ENCODE measurements at regions not wholly inside any gene's neighbourhood (a gene's known extent, or its start where the extent isn't known, plus 50 kb on each side); places are given as distances from the start of the nearest gene placed in this dataset.

DNA sequence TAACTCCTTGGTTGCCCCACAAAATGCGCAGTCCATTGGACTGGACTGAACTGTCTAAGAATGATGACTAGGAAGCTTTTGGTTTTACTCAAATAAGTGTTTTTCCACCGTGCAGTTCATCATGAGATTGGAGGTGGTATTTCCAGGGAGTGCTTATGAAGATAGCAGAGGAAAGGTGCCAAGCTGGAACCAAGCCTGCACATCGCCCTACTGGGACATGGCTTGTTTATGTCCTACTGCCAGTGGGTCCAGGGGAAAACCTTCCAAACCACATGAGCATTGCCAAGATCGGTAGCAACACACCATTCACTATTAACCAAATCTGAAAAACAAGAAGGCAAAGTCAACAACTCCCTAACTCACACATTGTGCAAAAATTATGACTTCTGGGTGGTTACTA, 54.7 kb upstream of the DSCAM start:
- DNase-seq = no peak

DNA sequence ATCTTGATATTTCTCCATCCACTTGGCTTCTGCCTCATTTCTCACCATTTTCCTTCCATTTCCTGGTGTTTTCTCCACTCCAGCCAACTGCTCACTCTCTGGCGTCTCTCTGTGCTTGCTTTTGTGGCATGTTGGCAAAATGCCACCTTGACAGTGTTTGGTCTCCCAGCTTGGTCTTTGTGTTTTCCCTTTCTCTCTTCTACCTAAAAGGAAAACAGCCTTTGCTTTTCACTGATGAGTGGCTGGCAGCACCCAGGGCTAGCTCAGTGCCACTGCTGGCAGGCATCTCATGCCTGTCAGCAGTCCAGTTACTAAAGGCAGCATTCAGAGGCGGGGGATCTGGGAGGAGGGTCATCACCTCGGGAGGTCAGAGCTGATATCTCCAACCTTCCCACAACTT, 55.3 kb upstream of the DSCAM start:
- DNase-seq = no peak

DNA sequence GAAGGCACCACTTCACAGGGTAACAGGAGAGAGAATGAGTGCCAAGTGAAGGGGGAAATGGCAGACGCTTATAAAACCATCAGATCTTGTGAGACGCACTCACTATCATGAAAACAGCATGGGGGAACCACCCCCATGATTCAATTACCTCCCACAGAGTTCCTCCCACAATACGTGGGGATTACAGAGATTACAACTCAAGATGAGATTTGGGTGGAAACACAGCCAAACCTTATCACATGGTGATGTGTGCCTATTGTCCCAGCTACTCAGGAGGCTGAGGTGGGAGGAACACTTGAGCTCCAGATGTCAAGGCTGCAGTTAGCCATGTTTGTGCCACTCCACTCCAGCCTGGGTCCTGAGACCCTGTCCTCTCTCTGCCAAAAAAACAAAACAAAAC, 56.0 kb upstream of the DSCAM start:
- no peak for DNase-seq

DNA sequence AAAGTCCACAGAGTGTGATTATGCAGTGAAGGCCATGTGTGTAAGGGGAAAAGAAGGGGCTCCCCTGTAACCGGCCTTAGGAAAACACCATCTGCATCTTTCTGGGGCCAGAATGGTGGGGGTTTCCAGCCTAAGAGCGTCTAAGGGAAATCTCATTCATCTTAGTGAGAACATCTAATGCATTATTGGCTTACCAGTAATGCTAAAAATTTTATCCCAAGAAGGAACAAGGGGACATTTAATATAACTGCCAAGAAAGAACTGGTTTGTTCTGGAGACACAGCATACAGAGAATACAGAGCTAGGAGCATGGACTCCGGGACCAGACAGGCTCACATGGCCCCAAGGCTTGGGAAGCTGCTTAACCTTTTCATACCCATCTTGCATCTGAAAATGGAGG, 58.3 kb upstream of the DSCAM start:
- DNase-seq = no peak

DNA sequence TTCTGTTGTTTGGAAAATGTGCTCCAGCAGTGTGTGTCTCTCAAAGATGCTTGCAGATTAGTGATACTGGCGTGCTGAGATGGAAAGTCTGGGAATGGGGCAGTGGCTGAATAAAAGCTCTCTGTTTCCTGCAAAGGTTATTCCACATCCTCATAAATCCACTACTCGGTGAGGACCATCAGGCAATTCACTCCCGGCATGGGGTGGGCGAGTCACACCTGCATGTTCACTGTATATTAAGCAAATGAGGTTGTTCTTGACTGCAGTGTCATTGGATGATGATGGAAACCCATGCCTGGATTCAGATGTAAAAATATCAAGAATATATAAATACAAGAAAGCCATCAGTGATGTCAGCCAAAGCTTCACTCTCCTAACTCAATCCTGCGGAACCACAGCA, 65.4 kb upstream of the DSCAM start:
- DNase-seq = no peak

DNA sequence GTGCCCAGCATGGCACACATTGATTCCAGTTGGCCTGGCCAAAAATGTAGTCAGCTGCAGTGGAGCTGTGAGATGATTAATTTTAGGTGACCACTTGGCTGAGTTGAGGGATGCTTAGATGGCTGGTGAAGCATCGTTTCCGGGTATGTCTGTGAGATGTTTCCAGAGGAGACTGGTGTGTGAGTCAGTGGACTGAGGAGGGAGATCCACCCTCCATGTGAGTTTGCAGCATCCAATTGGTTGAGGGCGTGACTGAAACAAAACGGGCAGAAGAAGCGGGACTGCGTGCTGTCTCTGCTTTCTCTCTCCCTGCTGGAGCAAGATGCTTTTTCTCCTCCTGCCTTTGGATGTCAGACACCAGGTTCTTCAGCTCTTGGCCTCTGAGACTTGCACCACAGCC, 68.2 kb upstream of the DSCAM start:
- DNase-seq = no peak

DNA sequence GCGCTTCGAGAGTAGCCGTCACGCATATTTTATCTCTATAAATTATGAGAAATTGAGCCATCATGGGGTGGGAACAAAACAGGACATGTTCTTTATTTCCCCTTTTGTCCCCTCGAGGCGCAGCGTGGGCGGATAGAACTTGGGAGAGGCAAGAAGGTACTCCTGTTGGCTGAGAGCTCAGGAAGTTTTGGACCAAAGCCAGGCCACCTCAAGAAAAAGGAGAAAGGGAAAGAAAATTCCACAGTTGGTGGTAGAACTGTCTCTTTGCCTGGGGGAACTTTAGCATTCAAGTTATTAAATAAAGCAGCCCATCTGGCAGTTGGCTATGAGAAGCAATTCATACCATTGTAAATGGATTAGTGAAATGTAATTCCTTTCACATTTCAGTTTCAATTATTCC, 76.4 kb upstream of the DSCAM start:
- no peak for DNase-seq

DNA sequence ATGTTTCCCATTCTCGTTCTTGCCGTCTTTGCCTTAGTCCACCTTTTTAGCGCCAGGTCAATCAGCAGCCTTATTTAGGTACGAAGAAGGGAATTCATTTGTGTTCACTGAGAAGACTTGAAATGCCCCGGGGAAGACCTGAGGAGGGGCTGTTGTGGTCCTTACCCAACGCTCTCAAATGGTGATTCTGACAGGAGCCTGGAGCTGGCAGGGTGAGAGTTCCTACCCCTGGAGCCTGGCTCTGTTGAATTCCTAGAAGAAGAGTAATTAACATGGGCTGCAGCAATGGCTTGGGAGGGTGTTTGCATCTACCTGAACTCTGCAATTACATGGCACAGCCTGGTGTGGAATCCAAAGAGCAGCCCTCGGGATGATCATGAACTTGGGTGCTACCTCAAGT, 76.9 kb upstream of the DSCAM start:
- no peak for DNase-seq

DNA sequence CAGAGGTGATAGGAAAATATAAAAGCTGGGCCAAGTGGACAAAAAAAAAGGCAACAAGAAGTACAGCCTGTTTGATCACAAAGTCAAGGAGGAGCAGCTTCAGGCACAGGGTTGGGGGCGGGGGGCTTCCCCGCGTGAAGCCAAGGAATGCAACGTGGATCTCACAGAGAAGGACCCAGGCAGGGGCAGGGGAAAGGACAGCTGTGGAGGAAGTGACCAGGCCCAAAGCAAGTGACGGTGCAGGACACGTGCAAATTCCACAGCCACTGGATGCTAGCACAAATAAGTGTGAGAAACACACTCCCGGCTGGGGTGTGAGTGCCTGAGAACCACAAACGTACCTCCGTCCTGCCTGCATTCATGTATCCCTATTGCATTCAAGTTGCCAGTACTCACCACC, 77.7 kb upstream of the DSCAM start:
- no peak for DNase-seq

DNA sequence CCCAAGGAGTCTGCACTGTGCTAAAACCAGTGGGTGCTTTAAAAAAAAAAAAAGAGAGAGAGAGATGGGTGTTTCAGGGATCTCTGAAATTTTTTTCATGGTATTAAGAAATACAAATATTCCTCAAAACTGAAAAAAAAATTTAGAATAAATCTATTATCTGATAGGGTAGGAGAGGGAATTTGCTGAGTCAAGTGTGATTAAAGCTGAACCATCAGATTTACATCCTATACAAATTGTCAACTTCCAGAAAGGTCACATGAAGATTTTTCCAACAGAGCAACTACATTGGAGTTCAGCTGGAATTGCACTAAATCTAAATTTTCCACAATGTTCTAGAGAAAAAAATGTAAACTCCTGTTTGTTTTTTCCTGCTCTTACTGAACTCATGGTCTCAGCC, 79.3 kb upstream of the DSCAM start:
- no peak for DNase-seq

DNA sequence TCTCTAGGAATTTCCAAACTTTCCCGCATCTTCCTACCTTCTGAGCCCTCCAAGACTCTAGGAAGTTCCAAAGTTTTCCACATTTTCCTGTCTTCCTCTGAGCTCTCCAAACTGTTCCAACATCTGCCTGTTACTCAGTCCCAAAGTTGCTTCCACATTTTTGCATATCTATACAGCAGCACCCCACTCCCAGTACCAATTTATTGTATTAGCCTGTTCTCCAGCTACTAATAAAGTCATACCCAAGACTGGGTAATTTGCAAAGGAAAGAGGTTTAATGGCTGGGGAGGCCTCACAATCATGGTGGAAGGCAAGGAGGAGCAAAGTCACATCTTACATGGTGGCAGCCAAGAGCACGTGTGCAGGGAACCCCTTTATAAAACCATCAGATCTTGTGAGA, 82.9 kb upstream of the DSCAM start:
- DNase-seq = no peak

DNA sequence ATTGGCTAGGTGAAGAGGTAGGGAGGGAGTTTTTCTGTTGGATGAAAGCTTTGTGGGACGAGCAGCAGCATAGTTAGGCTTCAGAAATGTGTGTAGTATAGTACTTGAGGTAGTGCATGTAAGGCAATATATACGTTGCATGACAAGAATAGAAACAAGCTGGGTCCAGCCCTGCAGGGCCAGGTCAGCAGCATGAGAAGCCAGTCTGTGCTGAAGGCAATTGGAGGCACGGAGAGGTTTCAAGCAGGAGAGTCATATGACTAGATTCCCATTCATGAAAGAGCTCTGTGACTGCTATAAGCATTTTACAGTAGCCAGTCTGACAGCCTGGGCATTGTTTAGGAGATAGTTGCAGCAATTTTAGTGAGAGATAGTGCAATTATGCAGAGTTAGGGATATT, 84.2 kb upstream of the DSCAM start:
- no peak for DNase-seq

DNA sequence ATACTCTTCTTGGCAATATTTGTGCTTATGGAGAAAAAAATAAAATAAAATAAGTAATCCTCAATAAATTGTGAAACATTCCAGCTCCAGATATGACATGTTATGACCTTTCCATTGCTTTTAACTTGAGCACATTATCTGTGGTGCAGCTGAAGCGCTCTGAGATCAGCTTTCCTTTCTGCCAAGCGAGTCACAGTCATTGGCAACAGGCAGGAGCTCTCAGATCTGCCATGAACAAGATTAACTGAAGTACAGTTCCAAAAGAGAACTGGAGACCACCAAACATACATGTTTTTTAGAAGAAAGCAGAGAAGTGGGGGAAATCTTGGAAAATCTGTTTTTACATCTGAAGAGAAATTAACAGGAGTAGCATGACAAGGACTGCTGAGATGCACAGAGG, 89.2 kb upstream of the DSCAM start:
- no peak for DNase-seq

DNA sequence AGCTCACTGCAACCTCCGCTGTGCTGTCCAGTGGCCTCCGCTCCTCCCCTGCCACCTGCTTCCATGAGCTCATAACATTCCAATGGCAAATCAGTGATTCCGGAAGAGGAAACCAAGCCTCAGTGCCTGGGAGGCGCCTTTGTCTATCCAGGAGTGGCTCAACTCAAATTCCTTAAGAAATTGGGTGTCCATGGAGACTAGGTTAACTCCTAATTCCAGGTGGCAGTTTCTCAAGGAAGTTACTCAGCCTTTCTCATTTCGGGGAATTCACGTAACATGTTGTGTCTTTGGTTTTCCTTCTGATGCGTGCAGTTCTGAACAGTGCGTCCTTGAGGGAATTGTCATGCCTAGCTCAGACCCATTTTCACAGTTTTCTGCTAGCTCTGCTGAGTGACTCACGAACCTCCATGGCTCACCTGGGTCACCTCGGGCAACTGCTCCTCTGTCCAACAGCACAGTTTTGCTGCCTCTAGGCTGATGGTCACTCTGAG, 89.9 kb upstream of the DSCAM start:
- DNase-seq = no peak

DNA sequence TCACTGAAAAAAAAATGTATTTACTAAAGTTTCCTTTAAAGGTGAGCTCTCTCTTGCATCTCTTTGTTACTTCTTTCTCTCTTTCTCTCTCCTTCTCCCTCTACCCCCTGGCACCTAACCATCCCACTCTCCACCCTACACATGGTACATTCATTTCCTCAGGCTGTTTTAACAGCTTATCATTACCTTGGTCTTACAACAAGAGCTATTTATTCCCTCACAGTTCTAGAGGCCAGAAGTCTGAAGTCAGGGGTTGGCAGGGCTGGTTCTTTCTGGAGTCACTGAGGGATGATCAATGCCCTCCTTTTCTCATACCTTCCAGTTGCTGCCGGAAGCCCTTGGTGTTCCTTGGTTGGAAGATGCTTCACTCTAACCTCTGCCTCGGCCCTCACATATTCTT, 91.1 kb upstream of the DSCAM start:
- DNase-seq = no peak

DNA sequence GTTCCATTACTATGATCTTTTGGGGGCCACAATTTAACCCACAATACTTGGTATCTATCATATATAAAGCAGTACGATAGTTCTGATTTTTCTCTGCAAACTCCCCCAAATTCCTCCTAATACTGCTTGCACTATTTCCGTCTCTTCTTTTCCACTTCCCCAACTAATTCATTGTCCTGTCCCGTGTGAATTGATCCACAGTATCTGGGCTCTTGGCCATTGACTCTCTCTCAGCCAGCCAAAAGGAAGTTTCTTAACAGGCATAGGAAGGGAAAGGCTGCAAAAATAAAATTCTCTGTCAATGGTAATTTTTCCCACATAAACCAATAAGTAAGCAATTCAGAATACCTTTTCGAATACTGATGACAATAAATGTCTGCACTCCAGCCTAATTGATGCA, 91.7 kb upstream of the DSCAM start:
- DNase-seq = no peak

DNA sequence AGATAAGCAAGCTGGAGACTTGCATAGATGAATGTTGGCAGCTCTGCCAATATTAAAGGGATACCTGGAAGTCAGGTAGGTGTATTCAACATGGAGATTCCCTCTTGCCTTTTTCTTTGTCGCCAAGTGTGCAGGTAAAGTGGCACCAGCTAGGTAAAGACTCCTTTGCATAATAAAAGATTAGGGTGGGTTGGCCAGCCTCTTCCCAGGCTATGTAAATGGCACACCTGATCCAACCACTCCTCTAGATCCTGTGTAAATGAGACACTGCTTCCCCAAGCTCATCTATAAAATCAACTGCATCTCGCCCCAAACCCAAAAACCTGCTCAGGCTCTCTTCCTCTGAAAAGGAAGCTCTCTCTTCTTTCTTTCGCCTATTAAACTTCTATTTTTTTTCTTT, 100.8 kb upstream of the DSCAM start:
- no peak for DNase-seq

DNA sequence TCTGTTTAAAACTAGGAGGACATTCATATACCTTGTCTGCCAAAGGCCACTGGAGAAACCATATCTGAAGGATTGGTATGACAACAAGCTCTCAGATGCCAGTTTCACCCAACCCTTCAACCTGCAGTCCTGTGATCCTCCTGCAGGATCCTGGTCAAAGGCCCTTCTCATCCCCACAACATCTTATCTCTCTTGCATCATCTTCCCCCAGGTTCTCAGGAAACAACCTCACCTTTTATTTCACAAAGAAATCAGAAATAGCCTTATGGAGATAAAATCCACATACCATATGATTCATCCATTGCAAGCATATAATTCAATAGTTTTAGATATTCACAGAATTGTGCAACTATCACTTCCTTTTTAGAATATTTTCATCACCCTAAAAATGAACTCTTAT, 104.0 kb upstream of the DSCAM start:
- no peak for DNase-seq

DNA sequence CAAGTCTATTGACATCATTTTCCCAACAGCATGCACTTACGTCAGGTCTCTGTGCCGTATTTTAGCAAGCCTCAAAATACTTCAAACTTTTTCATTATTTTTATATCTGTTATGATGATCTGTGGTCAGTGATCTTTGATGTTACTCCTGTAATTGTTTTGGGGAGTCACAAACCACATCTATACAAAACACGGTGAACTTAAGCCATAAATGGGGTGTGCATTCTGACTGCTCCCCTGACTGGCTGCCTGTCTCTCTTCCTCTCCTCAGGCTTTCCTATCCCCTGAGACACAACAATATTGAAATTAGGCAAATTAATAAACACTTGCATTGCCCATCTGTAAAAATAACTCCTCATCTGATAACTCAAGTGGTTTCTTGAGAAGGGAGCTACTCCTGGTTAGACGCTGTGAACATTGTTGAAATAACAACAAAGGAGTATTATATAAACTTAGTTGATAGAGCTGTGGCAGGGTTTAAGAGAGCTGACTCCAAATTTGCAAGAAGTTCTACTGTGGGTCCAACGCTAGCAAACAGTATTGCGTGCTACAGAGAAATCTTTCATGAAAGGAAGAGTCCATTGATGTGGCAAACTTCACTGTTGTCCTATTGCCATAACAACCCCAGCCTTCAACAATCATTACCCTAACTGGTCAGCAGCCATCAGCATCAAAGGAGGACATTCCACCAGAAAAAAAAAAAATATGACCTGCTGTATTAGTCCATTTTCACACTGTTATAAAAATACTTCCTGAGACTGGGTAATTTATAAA, 105.8 kb upstream of the DSCAM start:
- DNase-seq = no peak

DNA sequence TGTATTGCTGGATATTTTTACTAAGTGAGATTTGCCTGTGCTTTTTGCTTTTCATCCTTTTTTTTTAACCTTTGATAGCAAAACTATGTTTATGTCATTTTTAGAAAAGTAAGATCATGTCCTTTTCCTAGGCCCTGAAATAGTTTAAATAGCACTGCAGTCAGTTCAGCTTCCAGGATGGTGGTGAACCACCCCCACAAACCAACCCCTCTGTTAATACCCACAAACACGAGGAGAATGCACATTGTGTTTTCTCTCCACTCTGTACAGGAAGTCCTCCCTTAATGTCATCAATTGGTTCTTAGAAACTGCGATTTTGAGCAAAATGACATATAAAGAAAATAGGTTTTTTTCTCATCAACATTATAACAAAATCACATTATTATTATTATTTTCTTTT, 117.7 kb upstream of the DSCAM start:
- DNase-seq = no peak

DNA sequence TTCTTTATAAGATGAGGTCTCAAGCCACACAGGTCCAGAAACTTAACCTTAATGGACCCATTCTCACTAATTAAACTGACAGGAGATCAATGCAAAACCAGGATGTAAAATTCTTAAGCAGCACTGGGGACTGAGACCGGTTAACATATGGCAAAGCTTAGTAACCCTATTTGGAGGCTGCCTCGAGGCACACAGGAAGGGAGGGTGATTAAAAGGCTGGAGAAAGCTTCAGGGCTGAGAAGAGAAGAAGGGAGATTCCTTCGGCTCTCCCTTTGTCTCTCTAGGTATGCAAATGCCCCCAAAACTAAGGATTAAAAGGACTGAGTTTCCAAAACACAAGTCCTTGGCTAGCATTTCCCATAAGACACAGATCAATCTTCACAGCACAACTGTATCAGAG, 120.8 kb upstream of the DSCAM start:
- no peak for DNase-seq

DNA sequence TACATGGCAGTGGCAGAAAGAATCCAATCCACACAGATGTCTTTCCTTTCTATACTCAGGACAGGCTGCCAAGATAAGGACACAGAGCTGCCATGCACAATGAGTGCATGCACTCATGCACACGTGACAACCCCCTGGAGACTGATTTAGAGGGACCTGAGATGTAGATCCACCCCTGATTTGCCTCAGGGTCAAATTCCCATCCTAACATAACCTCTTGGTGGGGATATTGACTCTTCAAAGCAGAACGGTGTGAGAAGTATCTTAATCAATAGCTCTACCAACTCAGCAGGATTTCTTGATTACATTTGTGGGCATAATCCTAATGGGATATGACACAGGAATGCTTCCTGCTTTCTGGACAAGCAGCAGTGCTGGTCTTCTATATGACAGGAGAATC, 125.2 kb upstream of the DSCAM start:
- no peak for DNase-seq

DNA sequence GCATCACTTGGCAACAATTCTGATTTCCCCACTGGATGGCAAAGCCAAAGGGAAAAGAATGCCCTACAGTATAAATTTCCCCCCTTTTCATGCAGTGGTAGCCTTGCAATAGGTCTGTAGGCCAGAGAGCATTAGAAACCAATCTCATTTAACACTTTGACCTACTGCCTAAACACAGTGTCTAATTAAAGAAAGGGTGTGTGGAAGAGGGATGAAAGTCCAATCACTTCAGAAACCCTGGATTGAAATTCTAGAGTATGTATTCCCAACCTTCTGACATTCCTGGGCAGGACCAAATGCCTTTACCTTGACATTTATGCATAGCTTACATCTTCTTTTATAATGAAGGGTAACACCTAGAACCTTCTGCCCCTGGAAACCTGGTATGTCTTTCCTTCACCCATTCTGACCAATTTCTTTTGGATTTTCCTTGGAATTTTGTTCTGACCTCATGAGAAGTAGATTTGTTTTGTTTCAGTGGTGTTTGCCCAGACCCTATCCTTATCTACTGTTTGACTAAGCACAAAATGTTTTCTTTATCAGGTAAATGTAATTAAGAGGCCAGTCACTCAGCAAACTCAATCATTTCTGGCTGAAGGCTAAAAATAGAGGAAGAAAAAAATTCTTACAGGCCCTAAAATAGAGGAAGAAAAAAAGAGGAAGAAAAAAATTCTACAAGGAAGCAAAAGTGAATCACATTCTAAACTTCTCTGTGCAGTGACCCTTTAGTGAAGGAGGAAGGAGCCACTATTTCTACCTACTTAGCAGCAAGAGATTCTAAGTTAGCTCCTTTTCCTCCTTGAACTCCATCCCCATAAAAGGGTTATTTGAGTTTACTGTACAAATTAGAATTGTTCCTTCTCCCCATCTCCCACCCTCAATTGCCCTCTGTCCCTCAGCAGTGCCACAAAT, 129.5 kb upstream of the DSCAM start:
- no peak for DNase-seq

DNA sequence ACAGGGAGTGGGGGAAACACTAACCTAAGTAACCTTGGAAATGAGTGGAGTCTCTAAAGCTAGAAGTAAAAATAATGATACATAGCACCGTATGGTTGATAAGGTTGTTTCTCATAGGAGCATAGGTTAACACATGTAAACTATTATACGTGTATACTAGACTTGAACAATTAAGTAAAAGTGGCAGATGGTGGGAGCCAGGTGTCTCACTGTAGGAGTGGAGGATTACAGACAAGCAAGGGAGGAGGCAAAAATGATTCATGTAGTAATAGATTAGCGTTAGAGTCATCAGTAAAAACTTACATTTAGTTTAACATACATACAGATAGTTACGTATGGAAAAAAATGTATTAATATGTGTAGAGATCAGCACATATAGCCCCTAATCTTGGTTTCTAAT, 138.4 kb upstream of the DSCAM start:
- DNase-seq = no peak

Data from activated CD8-positive, alpha-beta memory T cell treated with anti-CD3 and anti-CD28 coated beads, Interleukin-2, amount 50 U/mL, for 48 hours (primary cell).